IMR-90 (cell line): ENCODE measurements at regions not wholly inside any gene's neighbourhood (a gene's known extent, or its start where the extent isn't known, plus 50 kb on each side); places are given as distances from the start of the nearest gene placed in this dataset.

Experiments used
- ATAC-seq: fragments of 200-7000 bp; cut with Tn5 transposase; 2 replicates; pipeline ENCODE4 v1.9.1; 2020; ENCODE audit warnings: low read depth, mild to moderate bottlenecking, moderate library complexity
- BruUV-seq: library from RNA; stranded (reverse); fragments of 400-500 nt; replicated peaks from 2 replicates; lab custom pipeline; 2021; lab: Mats Ljungman, UMichigan
- CTCF ChIA-PET: fragments of 300-600 bp; formaldehyde crosslinking; extraction: SDS; loops from one replicate; lab custom pipeline; 2021; ENCODE audit warnings: antibody characterized with exemption; lab: Yijun Ruan, JAX
- POLR2A ChIA-PET: fragments of 300-600 bp; sonication (Branson Sonifier 250); formaldehyde crosslinking; loops from one replicate; lab custom pipeline; 2022; ENCODE audit warnings: antibody characterized with exemption; ENCODE audit not compliant: unreplicated experiment; lab: Charles Lee
- DNase-seq: peaks from one replicate; pipeline ENCODE4 v3.0.0; 2013
- H2AFZ ChIP-seq: replicated peaks from 2 replicates; pipeline ENCODE3; 2013; ENCODE audit warnings: low read length, mild to moderate bottlenecking; ENCODE audit not compliant: poor library complexity
- H2AK5ac ChIP-seq: 2 replicates; pipeline ENCODE4 v1.6.1; 2013; ENCODE audit warnings: low read depth, low read length, inconsistent platforms
- H2AK9ac ChIP-seq: replicated peaks from 2 replicates; pipeline ENCODE3; 2013; ENCODE audit warnings: mild to moderate bottlenecking, low read depth, low read length, moderate library complexity; ENCODE audit not compliant: poor library complexity
- H2BK120ac ChIP-seq: 2 replicates; pipeline ENCODE4 v1.6.1; 2013; ENCODE audit warnings: low read depth, low read length, inconsistent platforms
- H2BK15ac ChIP-seq: 3 replicates; pipeline ENCODE4 v1.6.1; 2013; ENCODE audit warnings: low read depth, low read length, inconsistent platforms
- H2BK20ac ChIP-seq: 2 replicates; pipeline ENCODE4 v1.6.1; 2013; ENCODE audit warnings: low read depth, mild to moderate bottlenecking, inconsistent platforms, low read length, moderate library complexity
- H2BK5ac ChIP-seq: 2 replicates; pipeline ENCODE4 v1.6.1; 2013; ENCODE audit warnings: mild to moderate bottlenecking, low read depth, low read length, inconsistent platforms; ENCODE audit not compliant: poor library complexity, severe bottlenecking
- H3K14ac ChIP-seq: replicated peaks from 2 replicates; pipeline ENCODE4 v1.6.1; 2013; ENCODE audit warnings: low read depth, low read length, inconsistent platforms
- H3K18ac ChIP-seq: 2 replicates; pipeline ENCODE4 v1.6.1; 2013; ENCODE audit warnings: low read depth, low read length, control low read depth
- H3K23ac ChIP-seq: 2 replicates; pipeline ENCODE4 v1.6.1; 2013; ENCODE audit warnings: low read depth, low read length, inconsistent platforms
- H3K27ac ChIP-seq: 2 replicates; pipeline ENCODE4 v1.5.1; 2013; ENCODE audit warnings: mild to moderate bottlenecking, control low read depth, low read length; ENCODE audit not compliant: insufficient read depth
- H3K27me3 ChIP-seq: 2 replicates; pipeline ENCODE4 v1.6.1; 2013; ENCODE audit warnings: low read length; ENCODE audit not compliant: control insufficient read depth, insufficient read depth
- H3K36me3 ChIP-seq: 2 replicates; pipeline ENCODE4 v1.6.1; 2013; ENCODE audit warnings: low read length, mixed read lengths; ENCODE audit not compliant: control insufficient read depth, insufficient read depth
- H3K4ac ChIP-seq: 2 replicates; pipeline ENCODE4 v1.6.1; 2013; ENCODE audit warnings: low read depth, low read length, inconsistent platforms
- H3K4me1 ChIP-seq: 2 replicates; pipeline ENCODE4 v1.6.1; 2013; ENCODE audit warnings: low read length, mixed read lengths; ENCODE audit not compliant: control insufficient read depth, insufficient read depth
- H3K4me2 ChIP-seq: 2 replicates; pipeline ENCODE4 v1.6.1; 2013; ENCODE audit warnings: low read depth, mild to moderate bottlenecking, control low read depth, low read length, moderate library complexity
- H3K4me3 ChIP-seq: 2 replicates; pipeline ENCODE4 v1.5.1; 2013; ENCODE audit warnings: low read depth, mild to moderate bottlenecking, control low read depth, low read length, moderate library complexity; ENCODE audit not compliant: insufficient read depth
- H3K56ac ChIP-seq: 2 replicates; pipeline ENCODE4 v1.6.1; 2013; ENCODE audit warnings: low read length, inconsistent platforms; ENCODE audit not compliant: insufficient read depth; ENCODE audit errors: extremely low read depth
- H3K79me1 ChIP-seq, 2 experiments: 2 replicates each; pipeline ENCODE4 v1.6.1; 2013; ENCODE audit warnings: low read length in 2 of 2, inconsistent platforms in 1 of 2, low read depth in 1 of 2
- H3K9ac ChIP-seq: 2 replicates; pipeline ENCODE4 v1.6.1; 2013; ENCODE audit warnings: low read depth, low read length, control low read depth
- H3K9me1 ChIP-seq: 2 replicates; pipeline ENCODE4 v1.6.1; 2013; ENCODE audit warnings: low read length, inconsistent platforms; ENCODE audit not compliant: insufficient read depth
- H3K9me3 ChIP-seq: 2 replicates; pipeline ENCODE4 v1.6.1; 2013; ENCODE audit warnings: low read length; ENCODE audit not compliant: control insufficient read depth, insufficient read depth
- H4K20me1 ChIP-seq: 2 replicates; pipeline ENCODE4 v1.6.1; 2013; ENCODE audit warnings: low read length, inconsistent platforms; ENCODE audit not compliant: insufficient read depth
- H4K5ac ChIP-seq: 2 replicates; pipeline ENCODE4 v1.6.1; 2013; ENCODE audit warnings: mild to moderate bottlenecking, low read depth, low read length, control low read depth
- H4K8ac ChIP-seq, 2 experiments: 2 replicates each; pipeline ENCODE4 v1.6.1; 2013; ENCODE audit warnings: low read depth in 2 of 2, low read length in 2 of 2, control low read depth in 1 of 2, inconsistent platforms in 1 of 2
- H4K91ac ChIP-seq: 2 replicates; pipeline ENCODE4 v1.6.1; 2013; ENCODE audit warnings: low read depth, low read length, inconsistent platforms; ENCODE audit not compliant: insufficient read depth
- BHLHE40 ChIP-seq: fragments of 150-350 bp; IDR thresholded peaks from 2 replicates; pipeline ENCODE4 v1.6.1; 2016; ENCODE audit warnings: mild to moderate bottlenecking, low read depth, low read length
- CEBPB ChIP-seq: IDR thresholded peaks from 2 replicates; pipeline ENCODE4 v1.6.1; 2012; ENCODE audit warnings: low read depth, low read length, improper control_type of control experiment
- CHD1 ChIP-seq: IDR thresholded peaks from 2 replicates; pipeline ENCODE4 v1.6.1; 2012; ENCODE audit warnings: low read depth, low read length, improper control_type of control experiment
- FOS ChIP-seq: fragments of 150-350 bp; IDR thresholded peaks from 2 replicates; pipeline ENCODE4 v1.6.1; 2016; ENCODE audit warnings: low read depth, low read length
- MAFK ChIP-seq: IDR thresholded peaks from 2 replicates; pipeline ENCODE4 v1.6.1; 2012; ENCODE audit warnings: low read depth, low read length, improper control_type of control experiment
- MAZ ChIP-seq: IDR thresholded peaks from 2 replicates; pipeline ENCODE4 v1.6.1; 2012; ENCODE audit warnings: low read depth, mild to moderate bottlenecking, low read length, improper control_type of control experiment, moderate library complexity, borderline replicate concordance
- MXI1 ChIP-seq: IDR thresholded peaks from 2 replicates; pipeline ENCODE4 v1.6.1; 2012; ENCODE audit warnings: low read depth, mild to moderate bottlenecking, low read length, moderate library complexity, borderline replicate concordance
- NFE2L2 ChIP-seq: fragments of 150-350 bp; IDR thresholded peaks from 2 replicates; pipeline ENCODE4 v1.6.1; 2016; ENCODE audit warnings: low read depth, mild to moderate bottlenecking, low read length
- POLR2A ChIP-seq: IDR thresholded peaks from 2 replicates; pipeline ENCODE4 v1.6.1; 2012; ENCODE audit warnings: mild to moderate bottlenecking, low read depth, low read length
- RAD21 ChIP-seq: IDR thresholded peaks from 2 replicates; pipeline ENCODE4 v1.6.1; 2012; ENCODE audit warnings: low read length, improper control_type of control experiment
- RCOR1 ChIP-seq: IDR thresholded peaks from 2 replicates; pipeline ENCODE4 v1.6.1; 2012; ENCODE audit warnings: mild to moderate bottlenecking, low read length, improper control_type of control experiment; ENCODE audit not compliant: insufficient replicate concordance
- RFX5 ChIP-seq: IDR thresholded peaks from 2 replicates; pipeline ENCODE4 v1.8.0; 2012; ENCODE audit warnings: low read depth, mild to moderate bottlenecking, low read length, moderate library complexity
- SMC3 ChIP-seq: fragments of 150-350 bp; IDR thresholded peaks from 2 replicates; pipeline ENCODE4 v1.6.1; 2016; ENCODE audit warnings: low read depth, mild to moderate bottlenecking, antibody characterized with exemption, low read length, moderate library complexity
- WGBS, 2 experiments: methylation state at CpG; one replicate each; pipeline versions ENCODE4 v1.1.5 to v1.1.7; 2013; ENCODE audit warnings: missing lambda C conversion rate in 2 of 2; ENCODE audit not compliant: insufficient read length in 1 of 2; ENCODE audit errors: extremely low coverage in 2 of 2; 5-methylcytosine and 5-hydroxymethylcytosine counted together
- dilution Hi-C: fragments of 300-500 bp; cut with HindIII; formaldehyde crosslinking; loops from one replicate; pipeline ENCODE4 v1.14.3; 2018; ENCODE audit warnings: low sequenced_read_pairs; ENCODE audit not compliant: unreplicated experiment
- in situ Hi-C: fragments of 300-500 bp; cut with MboI; formaldehyde crosslinking; loops from 3 replicates; pipeline ENCODE4 v1.14.3; 2019; ENCODE audit warnings: low sequenced_read_pairs, inconsistent platforms, mixed read lengths
- intact Hi-C: fragments of 100-400 bp; cut with micrococcal nuclease; formaldehyde crosslinking; loops from 2 replicates; pipeline ENCODE4 v1.10.0; 2022
- TF ChIP-seq, protein P1 (sequence below): fragments of 150-350 bp; IDR thresholded peaks from 2 replicates; pipeline ENCODE4 v1.6.1; 2017; ENCODE audit warnings: mild to moderate bottlenecking, antibody characterized with exemption, low read length, low read depth
- TF ChIP-seq, protein P2 (sequence below): conservative IDR thresholded peaks from 2 replicates; pipeline ENCODE4 v1.5.1; 2012; ENCODE audit warnings: mild to moderate bottlenecking, low read depth, low read length, improper control_type of control experiment
- TF ChIP-seq, protein P3 (sequence below): fragments of 150-350 bp; IDR thresholded peaks from 2 replicates; pipeline ENCODE4 v1.6.1; 2016; ENCODE audit warnings: low read depth, mild to moderate bottlenecking, low read length, moderate library complexity, borderline replicate concordance

DNA sequence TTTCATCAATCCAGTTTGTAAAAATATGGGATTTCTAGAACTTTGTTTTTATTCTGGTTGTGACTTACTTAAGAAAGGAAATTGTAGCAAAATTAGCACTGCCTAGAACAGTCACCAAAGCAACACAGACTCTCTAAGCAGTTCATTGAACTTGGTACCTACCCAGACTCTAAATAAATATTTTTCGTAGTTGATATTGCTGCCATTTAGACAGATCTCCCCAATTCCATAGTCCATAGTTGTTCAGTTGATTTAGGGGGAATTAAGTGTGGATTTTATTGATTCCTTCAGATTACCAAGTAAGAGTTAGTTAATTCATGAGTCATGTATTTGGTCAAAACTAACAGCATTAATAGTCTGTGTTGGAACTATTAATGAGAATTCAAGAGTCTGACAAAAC lies 822.5 kb downstream of the DHX35 start:
- dilution Hi-C loops, result no loop called here
- no CpG with 5 or more reads among the region's 1 CpG for WGBS, 2 experiments
- CTCF ChIA-PET, result no interaction called here

More for the DNA sequence above, 822.5 kb downstream of the DHX35 start:
- Histone ChIP-seq H3K27me3 (no peaks in the 10 kb centered on the region), H3K9me1 (no peaks in the 10 kb centered on the region), H2AK9ac (no peak overlapping the region), H3K4ac (no peak overlapping the region), H4K20me1 (no peaks in the 10 kb centered on the region), H3K56ac (no peak overlapping the region), H3K14ac (no peak overlapping the region), H2BK5ac (no peak overlapping the region), H3K23ac (no peak overlapping the region), H3K36me3 (no peaks in the 10 kb centered on the region), H2BK15ac (no peak overlapping the region), H2AFZ (no peak overlapping the region), H4K91ac (no peak overlapping the region), H3K4me2 (no peak overlapping the region), H2BK120ac (no peak overlapping the region), H3K9me3 (no peaks in the 10 kb centered on the region), H3K18ac (no peak overlapping the region), H2BK20ac (no peak overlapping the region), H3K27ac (no peak overlapping the region), H3K79me1 (no peaks in the 10 kb centered on the region), H3K4me3 (no peak overlapping the region), H2AK5ac (no peak overlapping the region), H3K9ac (no peak overlapping the region), H3K4me1 (no peaks in the 10 kb centered on the region), H4K5ac (no peak overlapping the region), H4K8ac (no peak overlapping the region)
- TF ChIP-seq RFX5 (no peak), MAFK (no peak), RAD21 (no peak), BHLHE40 (no peak), CHD1 (no peak), MAZ (no peak), POLR2A (no peak), RCOR1 (no peak), CEBPB (no peak), MXI1 (no peak), FOS (no peak), SMC3 (no peak), NFE2L2 (no peak)
- TF ChIP-seq, protein P1, sequence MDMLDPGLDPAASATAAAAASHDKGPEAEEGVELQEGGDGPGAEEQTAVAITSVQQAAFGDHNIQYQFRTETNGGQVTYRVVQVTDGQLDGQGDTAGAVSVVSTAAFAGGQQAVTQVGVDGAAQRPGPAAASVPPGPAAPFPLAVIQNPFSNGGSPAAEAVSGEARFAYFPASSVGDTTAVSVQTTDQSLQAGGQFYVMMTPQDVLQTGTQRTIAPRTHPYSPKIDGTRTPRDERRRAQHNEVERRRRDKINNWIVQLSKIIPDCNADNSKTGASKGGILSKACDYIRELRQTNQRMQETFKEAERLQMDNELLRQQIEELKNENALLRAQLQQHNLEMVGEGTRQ, result no peak
- TF ChIP-seq, protein P2, sequence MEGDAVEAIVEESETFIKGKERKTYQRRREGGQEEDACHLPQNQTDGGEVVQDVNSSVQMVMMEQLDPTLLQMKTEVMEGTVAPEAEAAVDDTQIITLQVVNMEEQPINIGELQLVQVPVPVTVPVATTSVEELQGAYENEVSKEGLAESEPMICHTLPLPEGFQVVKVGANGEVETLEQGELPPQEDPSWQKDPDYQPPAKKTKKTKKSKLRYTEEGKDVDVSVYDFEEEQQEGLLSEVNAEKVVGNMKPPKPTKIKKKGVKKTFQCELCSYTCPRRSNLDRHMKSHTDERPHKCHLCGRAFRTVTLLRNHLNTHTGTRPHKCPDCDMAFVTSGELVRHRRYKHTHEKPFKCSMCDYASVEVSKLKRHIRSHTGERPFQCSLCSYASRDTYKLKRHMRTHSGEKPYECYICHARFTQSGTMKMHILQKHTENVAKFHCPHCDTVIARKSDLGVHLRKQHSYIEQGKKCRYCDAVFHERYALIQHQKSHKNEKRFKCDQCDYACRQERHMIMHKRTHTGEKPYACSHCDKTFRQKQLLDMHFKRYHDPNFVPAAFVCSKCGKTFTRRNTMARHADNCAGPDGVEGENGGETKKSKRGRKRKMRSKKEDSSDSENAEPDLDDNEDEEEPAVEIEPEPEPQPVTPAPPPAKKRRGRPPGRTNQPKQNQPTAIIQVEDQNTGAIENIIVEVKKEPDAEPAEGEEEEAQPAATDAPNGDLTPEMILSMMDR, result no peak
- TF ChIP-seq, protein P3, sequence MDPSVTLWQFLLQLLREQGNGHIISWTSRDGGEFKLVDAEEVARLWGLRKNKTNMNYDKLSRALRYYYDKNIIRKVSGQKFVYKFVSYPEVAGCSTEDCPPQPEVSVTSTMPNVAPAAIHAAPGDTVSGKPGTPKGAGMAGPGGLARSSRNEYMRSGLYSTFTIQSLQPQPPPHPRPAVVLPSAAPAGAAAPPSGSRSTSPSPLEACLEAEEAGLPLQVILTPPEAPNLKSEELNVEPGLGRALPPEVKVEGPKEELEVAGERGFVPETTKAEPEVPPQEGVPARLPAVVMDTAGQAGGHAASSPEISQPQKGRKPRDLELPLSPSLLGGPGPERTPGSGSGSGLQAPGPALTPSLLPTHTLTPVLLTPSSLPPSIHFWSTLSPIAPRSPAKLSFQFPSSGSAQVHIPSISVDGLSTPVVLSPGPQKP, result no peak
- no peak for DNase-seq
- no peak for ATAC-seq
- intact Hi-C loops, result no loop called here
- in situ Hi-C loops, result no loop called here
- POLR2A ChIA-PET, result no interaction called here
- BruUV-seq, result no TSS peak
